HG03066 (cell line): ENCODE measurements at regions not wholly inside any gene's neighbourhood (a gene's known extent, or its start where the extent isn't known, plus 50 kb on each side); places are given as distances from the start of the nearest gene placed in this dataset.

Source experiments
- ATAC-seq: cut with Tn5 transposase; IDR thresholded peaks from one replicate; pipeline ENCODE4 v1.9.1; 2021; ENCODE audit warnings: low read depth; ENCODE audit not compliant: unreplicated experiment

- ATAC-seq, result no peak
These were observed 463.3 kb upstream of the DMAC1 start for GRCh38 chr9:8262625-8263622.

DNA sequence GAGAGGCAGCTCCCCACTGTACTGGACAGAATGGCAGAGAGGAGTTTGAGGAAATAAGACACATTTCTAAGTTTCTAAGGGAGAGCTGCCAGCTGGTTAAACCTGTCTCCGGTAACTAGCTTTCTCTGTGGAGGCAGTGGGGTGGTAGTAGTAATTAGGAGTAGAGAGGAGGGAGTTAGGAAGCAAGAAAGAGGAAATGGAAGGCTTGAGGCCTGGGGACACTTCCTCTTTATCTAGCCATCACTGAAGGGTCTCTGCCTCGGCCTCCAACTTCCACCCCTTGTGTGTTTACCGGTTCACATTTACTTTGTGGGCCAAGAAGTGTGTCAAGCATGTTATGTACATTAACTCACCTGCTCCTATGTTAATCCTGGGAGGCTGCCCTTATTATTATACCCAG lies 462.2 kb upstream of the DMAC1 start:
- no peak for ATAC-seq

DNA sequence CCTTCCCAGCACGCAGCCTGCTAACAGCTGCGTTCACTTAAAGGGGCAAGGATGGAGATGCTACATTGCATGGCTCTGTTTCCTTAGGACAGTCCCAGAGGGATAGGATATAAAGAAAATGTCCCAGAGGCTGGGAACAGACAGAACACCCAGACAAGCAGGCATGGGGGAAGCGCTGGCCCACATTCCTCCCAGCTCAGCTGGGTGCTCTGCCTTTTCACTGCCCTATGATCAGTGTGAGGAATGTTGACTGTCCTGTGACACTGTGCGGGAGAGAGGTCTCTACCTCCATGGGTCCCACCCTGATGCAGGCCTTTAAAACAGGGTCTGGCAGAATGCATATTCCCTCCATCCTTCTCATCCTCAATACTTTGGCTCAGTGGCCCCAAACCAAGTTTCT lies 459.4 kb upstream of the DMAC1 start:
- ATAC-seq, result no peak

DNA sequence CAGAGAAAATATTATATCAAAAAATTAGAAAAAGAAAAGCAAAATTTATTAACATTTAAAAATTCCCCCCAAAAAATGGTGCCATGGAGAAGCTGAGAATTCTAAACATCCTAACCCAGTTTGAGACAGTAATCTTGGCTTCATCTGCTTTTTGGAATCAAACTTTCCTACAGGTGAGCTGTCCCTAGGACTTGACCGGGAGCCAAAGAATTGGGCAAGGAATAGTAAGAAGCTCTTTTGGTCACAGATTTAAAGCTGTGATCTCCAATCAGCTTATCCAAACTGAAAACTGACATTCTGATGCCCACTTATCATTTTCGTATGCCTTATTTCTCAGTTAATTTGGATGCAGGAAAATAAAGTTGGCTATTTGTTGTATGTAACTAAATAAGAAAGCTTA lies 457.3 kb upstream of the DMAC1 start:
- ATAC-seq, result no peak

- ATAC-seq, result no peak
These were observed 456.3 kb upstream of the DMAC1 start for GRCh38 chr9:8255850-8256249.

GRCh38 chr9:8254541-8254940 lies 455.0 kb upstream of the DMAC1 start:
- ATAC-seq, result no peak

DNA sequence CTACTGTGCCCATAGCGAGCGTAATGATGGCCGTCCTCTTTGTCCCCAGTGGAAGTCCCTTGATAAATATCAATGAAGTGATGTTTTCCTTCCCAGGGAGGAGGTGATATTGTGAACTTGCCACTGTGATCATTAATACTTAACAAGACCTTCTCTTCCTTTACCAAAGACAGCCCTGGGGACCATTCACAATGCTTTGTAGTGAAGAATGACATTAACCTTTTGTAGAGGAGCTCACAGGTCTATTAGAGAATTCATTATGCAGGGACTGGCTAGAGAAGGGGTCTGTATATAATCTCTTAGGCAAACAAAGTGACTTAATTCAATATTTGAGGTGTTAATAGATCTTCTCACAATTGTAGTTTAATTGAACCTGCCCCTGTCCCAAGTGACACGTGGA lies 452.9 kb upstream of the DMAC1 start:
- ATAC-seq, result no peak

DNA sequence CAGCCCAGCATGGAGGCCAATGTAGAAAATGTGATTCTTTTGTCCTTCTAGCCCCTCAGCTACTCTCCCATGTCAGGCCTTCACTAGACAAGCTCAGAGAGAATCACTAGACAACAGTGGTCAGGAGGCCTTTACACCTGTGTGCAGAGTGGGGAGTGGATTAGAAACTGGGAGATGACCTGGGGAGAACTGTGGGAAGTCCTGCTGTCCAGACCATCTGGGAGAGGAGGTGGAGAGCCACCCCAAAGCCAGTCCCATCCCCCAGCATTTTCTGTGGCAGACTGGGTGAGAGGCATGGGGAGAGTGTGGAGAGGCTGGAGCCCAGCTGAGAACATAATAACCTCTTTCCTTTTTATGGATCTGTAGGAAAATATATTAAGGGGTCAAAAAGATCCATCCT lies 452.0 kb upstream of the DMAC1 start:
- no peak for ATAC-seq

- no peak for ATAC-seq
These were observed 445.0 kb upstream of the DMAC1 start for GRCh38 chr9:8244505-8245092.

DNA sequence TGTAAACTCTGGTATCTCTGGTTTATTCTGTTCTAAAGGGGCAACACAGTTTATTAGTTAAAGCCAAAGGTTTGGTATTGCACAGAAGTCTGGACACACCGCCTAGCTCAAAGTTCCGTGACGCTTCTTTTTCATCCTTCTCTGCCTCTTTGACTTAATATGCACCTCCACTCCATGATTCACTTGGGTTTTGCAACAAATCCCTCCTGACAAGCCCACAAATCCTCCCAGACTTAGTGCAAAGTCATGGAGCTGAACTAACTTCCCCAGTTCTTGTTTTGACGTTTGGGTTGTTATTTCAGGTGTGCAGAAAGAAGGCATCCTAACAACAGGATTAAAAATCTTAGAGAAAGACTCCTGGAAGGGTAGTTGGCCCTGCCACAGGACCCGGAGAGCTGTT lies 441.6 kb upstream of the DMAC1 start:
- no peak for ATAC-seq

GRCh38 chr9:8237096-8237495 lies 437.5 kb upstream of the DMAC1 start:
- ATAC-seq, result no peak

DNA sequence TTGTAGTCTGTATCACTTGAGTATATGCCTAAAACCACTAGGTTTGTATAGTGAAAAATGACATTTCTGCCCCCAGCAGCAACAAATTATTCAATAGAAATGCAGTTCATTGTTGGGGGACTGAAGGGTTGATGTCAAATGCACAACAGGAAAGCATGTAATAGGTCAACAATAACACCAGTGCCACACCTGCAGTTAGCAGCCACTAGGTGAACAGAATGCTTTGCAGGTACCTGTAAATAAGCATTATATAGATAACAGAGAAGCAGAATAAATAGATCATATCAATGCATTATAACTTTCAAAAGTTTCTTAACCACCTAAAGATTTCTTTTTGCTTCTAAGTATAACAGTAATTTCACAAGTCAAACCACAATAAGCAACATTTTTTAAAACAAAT lies 435.9 kb upstream of the DMAC1 start:
- ATAC-seq, result no peak

DNA sequence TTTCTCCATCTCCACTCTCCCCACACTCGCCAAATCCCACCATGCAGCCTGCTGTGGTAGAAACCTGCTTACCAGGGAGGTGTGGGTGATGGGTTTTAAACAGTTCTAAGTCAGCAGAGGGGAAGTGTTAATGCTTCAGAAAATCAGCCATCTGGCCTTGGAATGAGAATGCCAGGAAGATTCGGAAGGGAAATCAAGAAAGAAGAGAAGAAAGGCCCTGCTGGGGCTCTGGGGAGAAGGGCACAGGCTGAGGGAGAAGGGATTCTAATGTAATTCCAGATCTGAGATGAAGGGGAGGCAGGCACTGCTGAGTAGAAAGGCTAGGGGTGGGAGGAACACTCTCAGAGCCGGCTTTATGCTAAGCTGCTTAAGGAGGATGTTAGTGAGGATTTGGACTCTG lies 434.7 kb upstream of the DMAC1 start:
- ATAC-seq, result no peak

- ATAC-seq, result no peak
These were observed 433.1 kb upstream of the DMAC1 start for GRCh38 chr9:8232726-8233125.

- ATAC-seq, result no peak
These were observed 429.6 kb upstream of the DMAC1 start for GRCh38 chr9:8229226-8229625.

GRCh38 chr9:8224381-8224801 lies 424.8 kb upstream of the DMAC1 start:
- no peak for ATAC-seq

- ATAC-seq, result no peak
These were observed 424.3 kb upstream of the DMAC1 start for GRCh38 chr9:8223861-8224260.

- ATAC-seq, result no peak
These were observed 421.9 kb upstream of the DMAC1 start for GRCh38 chr9:8221462-8221861.

DNA sequence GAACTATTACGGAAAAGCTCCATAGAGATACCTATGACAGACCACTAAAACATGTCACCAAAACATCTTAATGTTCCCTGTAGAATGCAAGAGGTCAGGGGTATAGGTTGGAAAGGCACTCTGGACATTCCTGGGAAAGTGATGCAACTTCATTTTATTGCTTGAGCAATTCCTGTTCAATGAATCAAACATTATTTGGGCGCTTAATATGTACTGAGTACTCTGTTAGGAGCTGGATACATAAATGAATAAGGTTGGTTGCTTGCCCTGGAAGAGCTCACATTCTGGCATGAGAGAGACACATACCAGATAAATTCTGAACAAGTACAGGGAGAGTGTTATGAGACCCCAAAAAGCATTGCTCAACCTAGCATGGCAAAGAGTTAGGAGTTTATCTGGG lies 408.9 kb upstream of the DMAC1 start:
- no peak for ATAC-seq

DNA sequence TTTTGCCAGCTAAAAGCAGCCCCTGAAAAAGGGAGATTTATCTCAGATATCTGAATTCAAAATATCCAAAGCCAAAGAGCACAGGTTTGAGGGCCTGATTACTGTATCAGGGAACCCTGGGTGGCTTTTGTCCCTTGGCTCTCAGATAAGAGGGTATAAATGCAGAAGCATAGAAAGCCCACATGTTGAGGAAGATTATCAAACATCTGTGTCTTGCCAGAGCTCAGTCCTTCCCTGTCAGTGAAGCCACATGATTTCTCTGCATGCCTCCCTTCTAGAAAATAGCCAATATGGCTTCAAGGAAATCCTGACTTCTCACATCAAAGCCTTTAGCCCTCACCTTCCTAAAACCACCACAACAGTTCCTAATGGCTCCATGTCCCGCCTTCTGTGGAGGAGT lies 408.0 kb upstream of the DMAC1 start:
- no peak for ATAC-seq

DNA sequence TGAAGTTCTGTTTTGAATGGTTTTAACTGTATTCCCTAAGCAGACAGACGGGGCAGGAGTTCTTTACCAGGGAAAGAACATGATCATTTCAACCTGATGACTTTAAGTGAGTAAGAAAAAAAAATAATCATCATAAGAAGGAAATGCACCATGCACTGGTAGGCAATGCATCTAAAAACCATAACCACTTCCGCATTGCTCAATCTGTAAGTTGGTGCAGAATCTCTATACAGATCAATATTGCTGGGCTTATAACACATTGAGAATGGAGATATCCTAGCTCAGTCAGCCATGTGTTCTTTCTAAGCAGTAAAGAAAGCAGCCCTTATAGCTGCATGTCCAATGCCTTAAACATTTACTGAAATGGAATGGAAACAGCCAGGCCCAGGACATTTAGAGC lies 407.1 kb upstream of the DMAC1 start:
- no peak for ATAC-seq

GRCh38 chr9:8205576-8205975 lies 406.0 kb upstream of the DMAC1 start:
- ATAC-seq, result no peak
